ENCODE measurements at regions not wholly inside any gene's neighbourhood (a gene's known extent, or its start where the extent isn't known, plus 50 kb on each side); places are given as distances from the start of the nearest gene placed in this dataset.

- no peaks in the 10 kb centered on the region for H3K79me2 ChIP-seq (ENCODE audit: insufficient read depth, low read length)
- DNase-seq: no peak
- no peak overlapping the region for H2AFZ ChIP-seq (ENCODE audit: low read depth, low read length)
- ATAC-seq (ENCODE audit: insufficient read depth, low read depth): no peak
- H4K20me1 ChIP-seq (ENCODE audit: insufficient read depth, low read length): no peaks in the 10 kb centered on the region
- no peaks in the 10 kb centered on the region for H3K4me1 ChIP-seq (ENCODE audit: insufficient read depth, low read length)
- H3K27ac ChIP-seq (ENCODE audit: low read length): no peak overlapping the region
- H3K9me3 ChIP-seq (ENCODE audit: insufficient read depth, low read length, severe bottlenecking): no peaks in the 10 kb centered on the region
- no peaks in the 10 kb centered on the region for H3K36me3 ChIP-seq (ENCODE audit: insufficient read depth, low read length)
- no peak overlapping the region for H3K4me2 ChIP-seq (ENCODE audit: insufficient read depth, low read length)
- H3K9ac ChIP-seq (ENCODE audit: low read depth, low read length): no peak overlapping the region
- H3K27me3 ChIP-seq (ENCODE audit: insufficient read depth, low read length, poor library complexity): no peaks in the 10 kb centered on the region
- H3K4me3 ChIP-seq (ENCODE audit: low read depth in 1 of 2, low read length in 2 of 2): no peak overlapping the region
- TF ChIP-seq EZH2 (IDR thresholded peaks at IDR 0.05; ENCODE audit: borderline replicate concordance, low read depth, low read length, severe bottlenecking): no peak
- TF ChIP-seq, protein P1, sequence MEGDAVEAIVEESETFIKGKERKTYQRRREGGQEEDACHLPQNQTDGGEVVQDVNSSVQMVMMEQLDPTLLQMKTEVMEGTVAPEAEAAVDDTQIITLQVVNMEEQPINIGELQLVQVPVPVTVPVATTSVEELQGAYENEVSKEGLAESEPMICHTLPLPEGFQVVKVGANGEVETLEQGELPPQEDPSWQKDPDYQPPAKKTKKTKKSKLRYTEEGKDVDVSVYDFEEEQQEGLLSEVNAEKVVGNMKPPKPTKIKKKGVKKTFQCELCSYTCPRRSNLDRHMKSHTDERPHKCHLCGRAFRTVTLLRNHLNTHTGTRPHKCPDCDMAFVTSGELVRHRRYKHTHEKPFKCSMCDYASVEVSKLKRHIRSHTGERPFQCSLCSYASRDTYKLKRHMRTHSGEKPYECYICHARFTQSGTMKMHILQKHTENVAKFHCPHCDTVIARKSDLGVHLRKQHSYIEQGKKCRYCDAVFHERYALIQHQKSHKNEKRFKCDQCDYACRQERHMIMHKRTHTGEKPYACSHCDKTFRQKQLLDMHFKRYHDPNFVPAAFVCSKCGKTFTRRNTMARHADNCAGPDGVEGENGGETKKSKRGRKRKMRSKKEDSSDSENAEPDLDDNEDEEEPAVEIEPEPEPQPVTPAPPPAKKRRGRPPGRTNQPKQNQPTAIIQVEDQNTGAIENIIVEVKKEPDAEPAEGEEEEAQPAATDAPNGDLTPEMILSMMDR (IDR thresholded peaks at IDR 0.05; ENCODE audit: borderline replicate concordance, extremely low read depth, low read length, poor library complexity, severe bottlenecking): no peak
These were observed 465.0 kb downstream of the SLITRK6 start for GRCh38 chr13:85334187-85334586.

- H3K4me2 ChIP-seq (ENCODE audit: insufficient read depth, low read length): no peak overlapping the region
- H3K79me2 ChIP-seq (ENCODE audit: insufficient read depth, low read length): no peaks in the 10 kb centered on the region
- no peak for DNase-seq
- H3K9me3 ChIP-seq (ENCODE audit: insufficient read depth, low read length, severe bottlenecking): no peaks in the 10 kb centered on the region
- no peaks in the 10 kb centered on the region for H3K36me3 ChIP-seq (ENCODE audit: insufficient read depth, low read length)
- TF ChIP-seq EZH2 (IDR thresholded peaks at IDR 0.05; ENCODE audit: borderline replicate concordance, low read depth, low read length, severe bottlenecking): no peak
- TF ChIP-seq, protein P1 (IDR thresholded peaks at IDR 0.05; ENCODE audit: borderline replicate concordance, extremely low read depth, low read length, poor library complexity, severe bottlenecking): no peak
- H3K4me1 ChIP-seq (ENCODE audit: insufficient read depth, low read length): no peaks in the 10 kb centered on the region
- H3K9ac ChIP-seq (ENCODE audit: low read depth, low read length): no peak overlapping the region
- no peak overlapping the region for H2AFZ ChIP-seq (ENCODE audit: low read depth, low read length)
- no peaks in the 10 kb centered on the region for H4K20me1 ChIP-seq (ENCODE audit: insufficient read depth, low read length)
- no peak overlapping the region for H3K4me3 ChIP-seq (ENCODE audit: low read depth in 1 of 2, low read length in 2 of 2)
- no peaks in the 10 kb centered on the region for H3K27me3 ChIP-seq (ENCODE audit: insufficient read depth, low read length, poor library complexity)
- ATAC-seq (ENCODE audit: insufficient read depth, low read depth): no peak
- no peak overlapping the region for H3K27ac ChIP-seq (ENCODE audit: low read length)
These were observed 465.7 kb downstream of the SLITRK6 start for GRCh38 chr13:85333506-85334020.

DNA sequence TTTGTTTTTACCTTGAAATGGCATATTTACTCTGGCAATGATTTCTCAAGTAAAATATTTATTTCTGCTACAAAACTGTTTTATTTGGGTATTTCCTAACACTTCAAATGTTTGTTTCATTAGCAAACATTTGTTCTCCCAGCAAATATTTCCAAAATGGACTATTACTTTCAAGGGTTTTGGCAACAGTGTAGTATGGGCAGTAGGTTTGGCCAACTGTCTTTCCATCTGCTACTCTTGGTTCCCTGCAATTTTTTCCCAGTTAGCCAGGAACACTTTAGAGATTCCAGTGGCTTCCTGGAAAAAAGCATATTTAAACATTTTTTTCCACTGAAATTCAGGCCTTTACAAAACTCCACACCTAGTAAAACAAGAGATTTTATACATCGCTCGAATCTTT, 466.6 kb downstream of the SLITRK6 start:
- TF ChIP-seq EZH2 (IDR thresholded peaks at IDR 0.05; ENCODE audit: borderline replicate concordance, low read depth, low read length, severe bottlenecking): no peak
- TF ChIP-seq, protein P1 (IDR thresholded peaks at IDR 0.05; ENCODE audit: borderline replicate concordance, extremely low read depth, low read length, poor library complexity, severe bottlenecking): no peak
- Histone ChIP-seq H3K9ac (ENCODE audit: low read depth, low read length) (no peak overlapping the region), H3K4me2 (ENCODE audit: insufficient read depth, low read length) (no peak overlapping the region), H3K27me3 (ENCODE audit: insufficient read depth, low read length, poor library complexity) (no peaks in the 10 kb centered on the region), H3K9me3 (ENCODE audit: insufficient read depth, low read length, severe bottlenecking) (no peaks in the 10 kb centered on the region), H3K4me3 (ENCODE audit: low read depth in 1 of 2, low read length in 2 of 2) (no peak overlapping the region), H3K79me2 (ENCODE audit: insufficient read depth, low read length) (no peaks in the 10 kb centered on the region), H3K27ac (ENCODE audit: low read length) (no peak overlapping the region), H4K20me1 (ENCODE audit: insufficient read depth, low read length) (no peaks in the 10 kb centered on the region), H2AFZ (ENCODE audit: low read depth, low read length) (no peak overlapping the region), H3K4me1 (ENCODE audit: insufficient read depth, low read length) (no peaks in the 10 kb centered on the region), H3K36me3 (ENCODE audit: insufficient read depth, low read length) (no peaks in the 10 kb centered on the region)
- ATAC-seq (ENCODE audit: insufficient read depth, low read depth) (no peak), DNase-seq (no peak)

GRCh38 chr13:85321734-85322133, 477.5 kb downstream of the SLITRK6 start:
- Histone ChIP-seq H3K27ac (ENCODE audit: low read length) (no peak overlapping the region), H3K36me3 (ENCODE audit: insufficient read depth, low read length) (no peaks in the 10 kb centered on the region), H4K20me1 (ENCODE audit: insufficient read depth, low read length) (no peaks in the 10 kb centered on the region), H3K4me3 (ENCODE audit: low read depth in 1 of 2, low read length in 2 of 2) (no peak overlapping the region), H3K27me3 (ENCODE audit: insufficient read depth, low read length, poor library complexity) (no peaks in the 10 kb centered on the region), H3K4me2 (ENCODE audit: insufficient read depth, low read length) (no peak overlapping the region), H3K79me2 (ENCODE audit: insufficient read depth, low read length) (no peaks in the 10 kb centered on the region), H3K9ac (ENCODE audit: low read depth, low read length) (no peak overlapping the region), H3K4me1 (ENCODE audit: insufficient read depth, low read length) (no peaks in the 10 kb centered on the region), H2AFZ (ENCODE audit: low read depth, low read length) (no peak overlapping the region), H3K9me3 (ENCODE audit: insufficient read depth, low read length, severe bottlenecking) (no peaks in the 10 kb centered on the region)
- ATAC-seq (ENCODE audit: insufficient read depth, low read depth): no peak
- TF ChIP-seq, protein P1 (IDR thresholded peaks at IDR 0.05; ENCODE audit: borderline replicate concordance, extremely low read depth, low read length, poor library complexity, severe bottlenecking): no peak
- TF ChIP-seq EZH2 (IDR thresholded peaks at IDR 0.05; ENCODE audit: borderline replicate concordance, low read depth, low read length, severe bottlenecking): no peak
- DNase-seq: no peak
